Esophagus muscularis mucosa (tissue), 4 donors: ENCODE measurements at regions not wholly inside any gene's neighbourhood (a gene's known extent, or its start where the extent isn't known, plus 50 kb on each side); places are given as distances from the start of the nearest gene placed in this dataset.

ENCODE experiments used
- DNase-seq: peaks from one replicate; pipeline ENCODE4 v3.0.0-alpha.2; 2017; ENCODE audit errors: extremely low spot score
- H3K27ac ChIP-seq, 4 donors: fragments of 200-600 bp; sonication (generic); replicated peaks in 1 of 4; 1 replicate in 3 of 4; 2 replicates in 1 of 4; pipeline ENCODE4 v1.5.1; 2016 to 2019; ENCODE audit warnings: mild to moderate bottlenecking in 1 of 4
- H3K27me3 ChIP-seq, 4 donors: fragments of 200-600 bp; sonication (generic); one replicate each; pipeline versions ENCODE4 v1.5.1 to v1.6.0; 2016 to 2019
- H3K36me3 ChIP-seq, 4 donors: fragments of 200-600 bp; sonication (generic); one replicate each; pipeline ENCODE4 v1.5.1; 2016 to 2019
- H3K4me1 ChIP-seq, 4 donors: fragments of 200-600 bp; sonication (generic); one replicate each; pipeline ENCODE4 v1.5.1; 2016 to 2019
- H3K4me3 ChIP-seq, 4 donors: fragments of 200-600 bp; sonication (generic); 1 replicate in 2 of 4; 2 replicates in 2 of 4; pipeline ENCODE4 v1.5.1; 2016 to 2019; ENCODE audit warnings: mild to moderate bottlenecking in 4 of 4, moderate library complexity in 1 of 4
- H3K9me3 ChIP-seq, 4 donors: fragments of 200-600 bp; sonication (generic); 1 replicate in 3 of 4; 2 replicates in 1 of 4; pipeline ENCODE4 v1.5.1; 2016 to 2019
- CTCF ChIP-seq, 3 experiments: fragments of 200-600 bp in 2 of 3; fragments of 450-650 bp in 1 of 3; sonication (generic) in 2 of 3; IDR thresholded peaks; one replicate each; pipeline ENCODE4 v1.5.1; 2017 to 2019; ENCODE audit warnings: antibody characterized with exemption in 3 of 3, mild to moderate bottlenecking in 2 of 3, moderate library complexity in 1 of 3
- EP300 ChIP-seq: sonication (generic); formaldehyde crosslinking; IDR thresholded peaks from one replicate; pipeline ENCODE4 v1.6.1; 2017; ENCODE audit warnings: antibody characterized with exemption
- POLR2A ChIP-seq: fragments of 450-650 bp; IDR thresholded peaks from one replicate; pipeline ENCODE4 v1.6.1; 2017; ENCODE audit warnings: antibody characterized with exemption, moderate library complexity, mild to moderate bottlenecking, low read depth
- POLR2AphosphoS5 ChIP-seq, 2 donors: sonication (generic); formaldehyde crosslinking; IDR thresholded peaks; one replicate each; pipeline ENCODE4 v1.6.1; 2017; ENCODE audit warnings: antibody characterized with exemption in 2 of 2
- WGBS: methylation state at CpG from one replicate; pipeline ENCODE4 v1.1.5; 2018; 5-methylcytosine and 5-hydroxymethylcytosine counted together
- intact Hi-C: fragments of 100-400 bp; cut with DNase I; formaldehyde crosslinking; loops from one replicate; pipeline ENCODE4 v1.15.1; 2023

GRCh38 chr16:6692874-6693273 is 639.8 kb upstream of the RBFOX1 start:
- Histone ChIP-seq H3K27me3 (no peaks in the 10 kb centered on the region), H3K9me3 (no peaks in the 10 kb centered on the region), H3K36me3 (no peaks in the 10 kb centered on the region), H3K27ac (no peak overlapping the region), H3K4me3 (no peak overlapping the region), H3K4me1 (no peaks in the 10 kb centered on the region)
- 77% methylated on average over 5 of the region's 5 CpGs for WGBS
- DNase-seq: peak; percentile 53
- intact Hi-C loops: no loop called here
- TF ChIP-seq POLR2AphosphoS5 (IDR thresholded peaks at IDR 0.05): no peak
- no peak for TF ChIP-seq EP300
- TF ChIP-seq POLR2A: no peak
- no peak for TF ChIP-seq CTCF (IDR thresholded peaks at IDR 0.05)

- Histone ChIP-seq H3K4me3 (no peak overlapping the region), H3K36me3 (no peaks in the 10 kb centered on the region), H3K9me3 (peaks cover 0 to 10% (median 0%) of the 10 kb centered on the region in 4 donors), H3K4me1 (no peaks in the 10 kb centered on the region), H3K27ac (no peak overlapping the region), H3K27me3 (no peaks in the 10 kb centered on the region)
- intact Hi-C loops: no loop called here
- WGBS: 70% methylated on average over 4 of the region's 4 CpGs
- TF ChIP-seq CTCF (IDR thresholded peaks at IDR 0.05) (no peak), POLR2AphosphoS5 (IDR thresholded peaks at IDR 0.05) (no peak), POLR2A (no peak), EP300 (no peak)
- DNase-seq: no peak
These were observed 641.9 kb upstream of the RBFOX1 start for GRCh38 chr16:6690741-6691140.

GRCh38 chr16:6689643-6690042 is 643.0 kb upstream of the RBFOX1 start:
- DNase-seq: peak; percentile 53
- 15% methylated on average over 5 of the region's 5 CpGs for WGBS
- no peaks in the 10 kb centered on the region for H3K36me3 ChIP-seq
- no peaks in the 10 kb centered on the region for H3K4me1 ChIP-seq
- no peaks in the 10 kb centered on the region for H3K27me3 ChIP-seq
- H3K4me3 ChIP-seq: no peak overlapping the region
- intact Hi-C loops: no loop called here
- peaks cover 0 to 10% (median 0%) of the 10 kb centered on the region in 4 donors for H3K9me3 ChIP-seq
- TF ChIP-seq POLR2AphosphoS5 (IDR thresholded peaks at IDR 0.05) (no peak), POLR2A (no peak), CTCF (IDR thresholded peaks at IDR 0.05) (no peak), EP300 (no peak)
- H3K27ac ChIP-seq: no peak overlapping the region

GRCh38 chr16:6687593-6687992 is 645.1 kb upstream of the RBFOX1 start:
- H3K9me3 ChIP-seq: peaks cover 0 to 10% (median 0%) of the 10 kb centered on the region in 4 donors
- no peak overlapping the region for H3K4me3 ChIP-seq
- no peaks in the 10 kb centered on the region for H3K36me3 ChIP-seq
- H3K27me3 ChIP-seq: no peaks in the 10 kb centered on the region
- no peak overlapping the region for H3K27ac ChIP-seq
- no peaks in the 10 kb centered on the region for H3K4me1 ChIP-seq
- intact Hi-C loops: no loop called here
- no peak for DNase-seq
- TF ChIP-seq CTCF (IDR thresholded peaks at IDR 0.05) (no peak), EP300 (no peak), POLR2A (no peak), POLR2AphosphoS5 (IDR thresholded peaks at IDR 0.05) (no peak)
- 92% methylated on average over 3 of the region's 3 CpGs for WGBS

DNA sequence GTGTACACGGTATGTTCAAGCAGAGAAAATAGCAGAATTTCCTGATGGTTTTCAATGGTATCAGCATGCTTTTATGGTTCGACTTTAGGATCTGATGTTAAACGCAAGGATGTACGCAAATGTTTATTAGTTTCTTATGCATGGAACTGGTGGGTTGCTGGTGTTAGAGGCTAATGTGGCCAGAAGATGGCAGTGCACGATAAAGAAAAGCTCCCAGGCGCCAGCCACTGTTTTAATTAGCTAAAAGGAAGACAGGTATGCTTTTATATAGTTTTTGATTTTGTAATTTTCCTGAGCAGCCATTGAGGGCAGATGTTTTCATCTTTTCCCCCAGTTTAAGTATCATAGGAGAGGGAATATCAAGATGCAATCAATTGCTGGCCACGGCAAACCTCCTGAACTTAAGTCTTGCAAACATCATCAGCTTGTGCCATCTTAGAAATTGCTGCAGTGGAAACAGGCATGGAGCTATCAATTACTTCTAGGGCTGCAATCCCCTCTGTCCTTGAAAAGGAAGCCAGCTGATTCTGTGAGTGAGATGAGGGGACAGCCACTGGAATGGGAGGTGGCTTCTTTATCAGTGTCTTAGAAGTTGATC is 648.5 kb upstream of the RBFOX1 start:
- Histone ChIP-seq H3K27ac (no peak overlapping the region), H3K4me3 (no peak overlapping the region), H3K4me1 (no peaks in the 10 kb centered on the region), H3K9me3 (peaks cover 0 to 10% (median 0%) of the 10 kb centered on the region in 4 donors), H3K36me3 (no peaks in the 10 kb centered on the region), H3K27me3 (no peaks in the 10 kb centered on the region)
- peak; percentile 89 for DNase-seq
- intact Hi-C loops: no loop called here
- TF ChIP-seq POLR2A (no peak), POLR2AphosphoS5 (IDR thresholded peaks at IDR 0.05) (no peak), CTCF (IDR thresholded peaks at IDR 0.05) (peak in 2 of 3 experiments; percentile 21 to 22), EP300 (no peak)
- 13% methylated on average over 7 of the region's 7 CpGs for WGBS
